ENCODE measurements at regions not wholly inside any gene's neighbourhood (a gene's known extent, or its start where the extent isn't known, plus 50 kb on each side); places are given as distances from the start of the nearest gene placed in this dataset.

DNA sequence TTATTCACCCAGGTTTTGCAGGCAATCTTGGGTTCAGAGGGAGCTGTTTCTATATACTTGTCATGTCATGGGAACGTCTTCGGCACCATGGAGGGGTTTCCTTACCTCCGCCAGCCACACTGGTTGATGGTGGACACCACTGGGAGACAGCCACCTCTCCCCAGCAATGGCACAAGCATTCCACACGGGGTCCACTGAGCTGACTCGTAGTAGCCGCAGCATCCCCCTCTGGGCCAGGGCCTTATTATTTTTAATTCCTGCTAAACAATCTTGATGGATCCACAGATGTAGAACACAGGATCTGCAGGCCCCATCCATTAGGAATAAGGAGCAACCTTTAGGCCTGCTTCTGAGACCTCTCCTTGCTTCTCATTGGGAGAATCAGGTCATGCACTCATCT lies 132.9 kb downstream of the DICER1 start:
- Histone ChIP-seq H2AK5ac (ENCODE audit: insufficient read length, low read length) (no peak overlapping the region), H3K27me3 (ENCODE audit: insufficient read depth, low read length) (no peaks in the 10 kb centered on the region), H4K20me1 (ENCODE audit: control insufficient read depth, insufficient read depth, insufficient read length) (no peaks in the 10 kb centered on the region), H2AFZ (ENCODE audit: low read length) (no peak overlapping the region), H3T11ph (ENCODE audit: low read length) (no peak overlapping the region), H3K27ac (ENCODE audit: insufficient read length, low read depth, low read length) (no peak overlapping the region), H2BK15ac (ENCODE audit: low read depth, low read length) (no peak overlapping the region), H3K4me2 (ENCODE audit: insufficient read depth, insufficient read length, low read length) (no peak overlapping the region), H3K9me3 (ENCODE audit: control insufficient read depth, low read depth, low read length) (no peaks in the 10 kb centered on the region), H2BK5ac (ENCODE audit: insufficient read length, low read length) (no peak overlapping the region), H2BK20ac (ENCODE audit: low read depth, low read length, poor library complexity, severe bottlenecking) (no peak overlapping the region), H3K9ac (ENCODE audit: extremely low read depth, insufficient read length, low read length) (no peak overlapping the region), H4K8ac (replicated peaks; ENCODE audit: insufficient read length, low read depth, low read length) (no peak overlapping the region), H3K79me1 (ENCODE audit: insufficient read depth, low read depth, low read length, poor library complexity, severe bottlenecking) (no peaks in the 10 kb centered on the region), H2BK12ac (ENCODE audit: insufficient read length, low read depth, low read length) (no peak overlapping the region), H2BK120ac (ENCODE audit: low read depth, low read length, poor library complexity, severe bottlenecking) (no peak overlapping the region), H3K23ac (ENCODE audit: insufficient read length, low read depth, low read length) (no peak overlapping the region), H3K23me2 (ENCODE audit: insufficient read length, low read depth, low read length, poor library complexity, severe bottlenecking) (no peaks in the 10 kb centered on the region), H3K4ac (ENCODE audit: low read depth, low read length) (no peak overlapping the region), H4K5ac (ENCODE audit: insufficient read length, low read depth, low read length) (no peak overlapping the region), H3K14ac (ENCODE audit: insufficient read depth, low read length) (no peak overlapping the region), H3K56ac (ENCODE audit: insufficient read length, low read depth, low read length) (no peak overlapping the region), H3K18ac (ENCODE audit: insufficient read length, low read depth, low read length) (no peak overlapping the region), H3K4me1 (ENCODE audit: insufficient read depth, low read length) (no peaks in the 10 kb centered on the region), H3K79me2 (ENCODE audit: insufficient read depth, low read length) (no peaks in the 10 kb centered on the region), H4K91ac (ENCODE audit: insufficient read length, low read depth, low read length) (no peak overlapping the region)
- Mint-ChIP-seq H3K4me3 (no peak overlapping the region), H3K36me3 (ENCODE audit: insufficient read depth in 1 of 3, low read depth in 3 of 3) (no peaks in the 10 kb centered on the region; a peak in 1 of 7 replicates), H3K27me3 (ENCODE audit: low read depth) (no peaks in the 10 kb centered on the region; the same call in 1 of the 2 replicates), H3K27ac (no peak overlapping the region), H3K9me3 (peaks cover 0 to 2% of the 10 kb centered on the region in 2 experiments; a peak in 2 of 5 replicates), H3K4me1 (peaks cover 4 to 6% of the 10 kb centered on the region in 2 experiments)
- no peak for DNase-seq
- TF ChIP-seq, protein P1, sequence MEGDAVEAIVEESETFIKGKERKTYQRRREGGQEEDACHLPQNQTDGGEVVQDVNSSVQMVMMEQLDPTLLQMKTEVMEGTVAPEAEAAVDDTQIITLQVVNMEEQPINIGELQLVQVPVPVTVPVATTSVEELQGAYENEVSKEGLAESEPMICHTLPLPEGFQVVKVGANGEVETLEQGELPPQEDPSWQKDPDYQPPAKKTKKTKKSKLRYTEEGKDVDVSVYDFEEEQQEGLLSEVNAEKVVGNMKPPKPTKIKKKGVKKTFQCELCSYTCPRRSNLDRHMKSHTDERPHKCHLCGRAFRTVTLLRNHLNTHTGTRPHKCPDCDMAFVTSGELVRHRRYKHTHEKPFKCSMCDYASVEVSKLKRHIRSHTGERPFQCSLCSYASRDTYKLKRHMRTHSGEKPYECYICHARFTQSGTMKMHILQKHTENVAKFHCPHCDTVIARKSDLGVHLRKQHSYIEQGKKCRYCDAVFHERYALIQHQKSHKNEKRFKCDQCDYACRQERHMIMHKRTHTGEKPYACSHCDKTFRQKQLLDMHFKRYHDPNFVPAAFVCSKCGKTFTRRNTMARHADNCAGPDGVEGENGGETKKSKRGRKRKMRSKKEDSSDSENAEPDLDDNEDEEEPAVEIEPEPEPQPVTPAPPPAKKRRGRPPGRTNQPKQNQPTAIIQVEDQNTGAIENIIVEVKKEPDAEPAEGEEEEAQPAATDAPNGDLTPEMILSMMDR (conservative IDR thresholded peaks at IDR 0.05), result no peak
- WGBS (ENCODE audit: extremely low coverage, insufficient read length, low lambda C conversion rate), result no CpG with 5 or more reads among the region's 6 CpGs

Data from H9 (cell line).